IPS-20b (cell line): ENCODE measurements at regions not wholly inside any gene's neighbourhood (a gene's known extent, or its start where the extent isn't known, plus 50 kb on each side); places are given as distances from the start of the nearest gene placed in this dataset.

Source experiments
- H3K27ac ChIP-seq: one replicate; pipeline ENCODE4 v1.5.1; 2013; ENCODE audit warnings: low read length
- H3K27me3 ChIP-seq: 2 replicates; pipeline ENCODE4 v1.6.1; 2013; ENCODE audit warnings: mild to moderate bottlenecking, low read length, inconsistent platforms; ENCODE audit not compliant: insufficient read depth
- H3K36me3 ChIP-seq: 2 replicates; pipeline ENCODE4 v1.6.1; 2013; ENCODE audit warnings: low read depth, mild to moderate bottlenecking, inconsistent platforms, low read length, moderate library complexity; ENCODE audit not compliant: insufficient read depth
- H3K4me1 ChIP-seq: 2 replicates; pipeline ENCODE4 v1.6.1; 2013; ENCODE audit warnings: mild to moderate bottlenecking, control low read depth, inconsistent platforms, low read length, moderate library complexity; ENCODE audit not compliant: insufficient read depth
- H3K4me3 ChIP-seq: 2 replicates; pipeline ENCODE4 v1.5.1; 2013; ENCODE audit warnings: mild to moderate bottlenecking, low read length, inconsistent platforms
- H3K9ac ChIP-seq: 2 replicates; pipeline ENCODE4 v1.6.1; 2013; ENCODE audit warnings: low read depth, mild to moderate bottlenecking, inconsistent platforms, low read length, moderate library complexity
- H3K9me3 ChIP-seq: 2 replicates; pipeline ENCODE4 v1.6.1; 2013; ENCODE audit warnings: mild to moderate bottlenecking, low read depth, low read length, inconsistent platforms; ENCODE audit not compliant: insufficient read depth

GRCh38 chr7:47153576-47153975 is 428.3 kb downstream of the TNS3 start:
- Histone ChIP-seq H3K27ac (no peak overlapping the region), H3K9ac (no peak overlapping the region), H3K27me3 (no peaks in the 10 kb centered on the region), H3K4me3 (no peak overlapping the region), H3K9me3 (peaks cover under 1% of the 10 kb centered on the region; the same call in 1 of the 2 replicates), H3K36me3 (no peaks in the 10 kb centered on the region), H3K4me1 (peaks cover 6% of the 10 kb centered on the region; the same call in 1 of the 2 replicates)

- no peak overlapping the region for H3K9ac ChIP-seq
- H3K4me3 ChIP-seq: no peak overlapping the region
- H3K9me3 ChIP-seq: no peaks in the 10 kb centered on the region
- H3K27me3 ChIP-seq: no peaks in the 10 kb centered on the region
- no peaks in the 10 kb centered on the region for H3K36me3 ChIP-seq
- peaks cover 6% of the 10 kb centered on the region; the same call in 1 of the 2 replicates for H3K4me1 ChIP-seq
- no peak overlapping the region for H3K27ac ChIP-seq
Observed at GRCh38 chr7:47153058-47153457, 428.9 kb downstream of the TNS3 start.

- H3K9ac ChIP-seq: no peak overlapping the region
- H3K9me3 ChIP-seq: no peaks in the 10 kb centered on the region
- H3K4me3 ChIP-seq: no peak overlapping the region
- H3K27me3 ChIP-seq: no peaks in the 10 kb centered on the region
- H3K4me1 ChIP-seq: peaks cover 6% of the 10 kb centered on the region; the same call in 1 of the 2 replicates
- H3K36me3 ChIP-seq: no peaks in the 10 kb centered on the region
- H3K27ac ChIP-seq: no peak overlapping the region
Observed at GRCh38 chr7:47152307-47152706, 429.6 kb downstream of the TNS3 start.

- Histone ChIP-seq H3K27ac (no peak overlapping the region), H3K27me3 (no peaks in the 10 kb centered on the region), H3K4me3 (no peak overlapping the region), H3K9ac (no peak overlapping the region), H3K36me3 (no peaks in the 10 kb centered on the region), H3K9me3 (no peaks in the 10 kb centered on the region), H3K4me1 (peaks cover 6% of the 10 kb centered on the region; the same call in 1 of the 2 replicates)
Observed at GRCh38 chr7:47150497-47151260, 431.2 kb downstream of the TNS3 start.

GRCh38 chr7:47149971-47150370 is 431.9 kb downstream of the TNS3 start:
- Histone ChIP-seq H3K27me3 (no peaks in the 10 kb centered on the region), H3K4me1 (peaks cover 6% of the 10 kb centered on the region; the same call in 1 of the 2 replicates), H3K9me3 (no peaks in the 10 kb centered on the region), H3K4me3 (no peak overlapping the region), H3K36me3 (no peaks in the 10 kb centered on the region), H3K9ac (no peak overlapping the region), H3K27ac (no peak overlapping the region)

GRCh38 chr7:47149208-47149839 is 432.6 kb downstream of the TNS3 start:
- H3K4me3 ChIP-seq: no peak overlapping the region
- peaks cover 6% of the 10 kb centered on the region; the same call in 1 of the 2 replicates for H3K4me1 ChIP-seq
- H3K9ac ChIP-seq: no peak overlapping the region

GRCh38 chr7:47148536-47149207 is 433.2 kb downstream of the TNS3 start:
- H3K4me3 ChIP-seq: no peak overlapping the region
- H3K4me1 ChIP-seq: peaks cover under 1% of the 10 kb centered on the region; the same call in 1 of the 2 replicates
- H3K36me3 ChIP-seq: no peaks in the 10 kb centered on the region
- no peaks in the 10 kb centered on the region for H3K9me3 ChIP-seq
- no peaks in the 10 kb centered on the region for H3K27me3 ChIP-seq
- no peak overlapping the region for H3K27ac ChIP-seq
- no peak overlapping the region for H3K9ac ChIP-seq

More at GRCh38 chr7:47149208-47149839, 432.6 kb downstream of the TNS3 start:
- H3K9me3 ChIP-seq: no peaks in the 10 kb centered on the region
- H3K36me3 ChIP-seq: no peaks in the 10 kb centered on the region
- H3K27ac ChIP-seq: no peak overlapping the region
- no peaks in the 10 kb centered on the region for H3K27me3 ChIP-seq

- H3K9ac ChIP-seq: no peak overlapping the region
- H3K4me3 ChIP-seq: no peak overlapping the region
- H3K27me3 ChIP-seq: no peaks in the 10 kb centered on the region
- H3K4me1 ChIP-seq: no peaks in the 10 kb centered on the region
- no peak overlapping the region for H3K27ac ChIP-seq
- H3K9me3 ChIP-seq: no peaks in the 10 kb centered on the region
- H3K36me3 ChIP-seq: no peaks in the 10 kb centered on the region
Observed at GRCh38 chr7:47147213-47147631, 434.7 kb downstream of the TNS3 start.

- H3K27ac ChIP-seq: no peak overlapping the region
- no peak overlapping the region for H3K9ac ChIP-seq
- no peaks in the 10 kb centered on the region for H3K36me3 ChIP-seq
- H3K27me3 ChIP-seq: no peaks in the 10 kb centered on the region
- H3K4me1 ChIP-seq: no peaks in the 10 kb centered on the region
- H3K4me3 ChIP-seq: no peak overlapping the region
- H3K9me3 ChIP-seq: no peaks in the 10 kb centered on the region
Observed at GRCh38 chr7:47145982-47146381, 435.9 kb downstream of the TNS3 start.

GRCh38 chr7:47145186-47145725 is 436.7 kb downstream of the TNS3 start:
- H3K36me3 ChIP-seq: no peaks in the 10 kb centered on the region
- H3K4me1 ChIP-seq: no peaks in the 10 kb centered on the region
- no peak overlapping the region for H3K27ac ChIP-seq
- H3K9ac ChIP-seq: no peak overlapping the region
- H3K9me3 ChIP-seq: no peaks in the 10 kb centered on the region
- H3K27me3 ChIP-seq: no peaks in the 10 kb centered on the region
- H3K4me3 ChIP-seq: no peak overlapping the region

- no peak overlapping the region for H3K9ac ChIP-seq
- no peaks in the 10 kb centered on the region for H3K4me1 ChIP-seq
- no peak overlapping the region for H3K27ac ChIP-seq
Observed at GRCh38 chr7:47143339-47143738, 438.6 kb downstream of the TNS3 start.

More at GRCh38 chr7:47143339-47143738, 438.6 kb downstream of the TNS3 start:
- no peaks in the 10 kb centered on the region for H3K27me3 ChIP-seq
- no peak overlapping the region for H3K4me3 ChIP-seq
- no peaks in the 10 kb centered on the region for H3K9me3 ChIP-seq
- H3K36me3 ChIP-seq: no peaks in the 10 kb centered on the region
